ENCODE measurements at regions not wholly inside any gene's neighbourhood (a gene's known extent, or its start where the extent isn't known, plus 50 kb on each side); places are given as distances from the start of the nearest gene placed in this dataset.

- Mint-ChIP-seq H3K9me3 (peaks cover 11% of the 10 kb centered on the region), H3K27ac (no peak overlapping the region), H3K27me3 (peaks cover 15% of the 10 kb centered on the region), H3K36me3 (ENCODE audit: low read depth) (no peaks in the 10 kb centered on the region), H3K4me3 (no peak overlapping the region), H3K4me1 (no peaks in the 10 kb centered on the region)
- DNase-seq: no peak
- intact Hi-C loops (cut with micrococcal nuclease): no loop called here
- no peak for ATAC-seq (ENCODE audit: low read depth)
- no peak for TF ChIP-seq CTCF (IDR thresholded peaks at IDR 0.05)
- ChIA-PET CTCF (no interaction called here), POLR2A (no interaction called here)
Observed at GRCh38 chr3:170707899-170708298, 122.0 kb upstream of the SLC7A14 start.

GRCh38 chr3:170705131-170705530, 119.3 kb upstream of the SLC7A14 start:
- Mint-ChIP-seq H3K9me3 (peaks cover 9% of the 10 kb centered on the region), H3K27ac (no peak overlapping the region), H3K4me3 (no peak overlapping the region), H3K36me3 (ENCODE audit: low read depth) (no peaks in the 10 kb centered on the region), H3K27me3 (peaks cover 11% of the 10 kb centered on the region), H3K4me1 (no peaks in the 10 kb centered on the region)
- POLR2A ChIA-PET: no interaction called here
- DNase-seq: no peak
- no peak for TF ChIP-seq CTCF (IDR thresholded peaks at IDR 0.05)
- intact Hi-C loops (cut with micrococcal nuclease): no loop called here
- CTCF ChIA-PET: no interaction called here
- no peak for ATAC-seq (ENCODE audit: low read depth)

DNA sequence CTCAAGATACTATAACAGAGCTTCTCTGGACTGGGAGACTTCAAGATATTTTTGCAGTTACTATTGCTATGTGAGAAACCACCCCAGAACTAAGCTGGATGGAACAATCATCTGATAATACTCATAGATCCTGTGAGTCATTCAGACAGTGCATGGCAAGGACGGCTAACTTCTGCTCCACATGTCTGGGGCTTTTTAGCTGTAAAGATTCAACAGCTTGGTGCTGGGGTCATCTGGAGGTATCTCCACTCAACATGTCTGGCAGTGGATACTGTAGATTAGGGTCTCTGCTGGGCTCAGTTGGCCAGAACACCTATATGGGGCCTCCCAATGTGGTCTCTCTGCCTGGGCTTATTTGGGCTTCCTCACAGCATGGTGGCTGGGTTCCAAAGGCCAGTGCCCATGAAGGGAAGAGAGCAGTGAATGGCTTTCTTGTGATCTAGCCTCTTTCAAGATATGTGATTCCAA, 117.3 kb upstream of the SLC7A14 start:
- intact Hi-C loops (cut with micrococcal nuclease): no loop called here
- H3K4me3 Mint-ChIP-seq: no peak overlapping the region
- DNase-seq (no peak), ATAC-seq (ENCODE audit: low read depth) (no peak)
- no peak overlapping the region for H3K27ac Mint-ChIP-seq
- no peaks in the 10 kb centered on the region for H3K9me3 Mint-ChIP-seq
- CTCF ChIA-PET: no interaction called here
- H3K27me3 Mint-ChIP-seq: peaks cover 12% of the 10 kb centered on the region
- POLR2A ChIA-PET: no interaction called here
- H3K36me3 Mint-ChIP-seq (ENCODE audit: low read depth): no peaks in the 10 kb centered on the region
- no peak for TF ChIP-seq CTCF (IDR thresholded peaks at IDR 0.05)
- H3K4me1 Mint-ChIP-seq: no peaks in the 10 kb centered on the region

- no peak overlapping the region for H3K27ac Mint-ChIP-seq
- intact Hi-C loops (cut with micrococcal nuclease): no loop called here
- peaks cover 12% of the 10 kb centered on the region for H3K27me3 Mint-ChIP-seq
- TF ChIP-seq CTCF (IDR thresholded peaks at IDR 0.05): no peak
- H3K36me3 Mint-ChIP-seq (ENCODE audit: low read depth): no peaks in the 10 kb centered on the region
- ATAC-seq (ENCODE audit: low read depth) (no peak), DNase-seq (no peak)
- H3K4me1 Mint-ChIP-seq: no peaks in the 10 kb centered on the region
- H3K4me3 Mint-ChIP-seq: no peak overlapping the region
- POLR2A ChIA-PET: interaction anchor here (0.6 kb wide), 1 partner anchor 1292 kb away, joined by 10 read pairs; no protein-coding TSS in a partner anchor
- CTCF ChIA-PET: no interaction called here
- no peaks in the 10 kb centered on the region for H3K9me3 Mint-ChIP-seq
Observed at GRCh38 chr3:170701696-170702678, 116.1 kb upstream of the SLC7A14 start.

- DNase-seq (no peak), ATAC-seq (ENCODE audit: low read depth) (no peak)
- POLR2A ChIA-PET: no interaction called here
- peaks cover 12% of the 10 kb centered on the region for H3K27me3 Mint-ChIP-seq
- no peak overlapping the region for H3K4me3 Mint-ChIP-seq
- TF ChIP-seq CTCF (IDR thresholded peaks at IDR 0.05): no peak
- no peaks in the 10 kb centered on the region for H3K36me3 Mint-ChIP-seq (ENCODE audit: low read depth)
- H3K4me1 Mint-ChIP-seq: no peaks in the 10 kb centered on the region
- intact Hi-C loops (cut with micrococcal nuclease): no loop called here
- H3K9me3 Mint-ChIP-seq: no peaks in the 10 kb centered on the region
- no peak overlapping the region for H3K27ac Mint-ChIP-seq
- CTCF ChIA-PET: no interaction called here
Observed at GRCh38 chr3:170700054-170700404, 114.2 kb upstream of the SLC7A14 start.
